H54 (cell line): ENCODE measurements at regions not wholly inside any gene's neighbourhood (a gene's known extent, or its start where the extent isn't known, plus 50 kb on each side); places are given as distances from the start of the nearest gene placed in this dataset.

Source experiments
- DNase-seq: peaks from one replicate; pipeline ENCODE4 v3.0.0; 2011; ENCODE audit warnings: low spot score, mixed read lengths; ENCODE audit not compliant: insufficient read length
- FAIRE-seq: peaks from 3 replicates; lab custom pipeline; 2011; peaks lifted over from hg19 to GRCh38; lab: Jason Lieb, UNC
- POLR2A ChIP-seq: IDR thresholded peaks from 2 replicates; pipeline ENCODE4 v1.6.1; 2011; ENCODE audit warnings: low read depth, mild to moderate bottlenecking, low read length

DNA sequence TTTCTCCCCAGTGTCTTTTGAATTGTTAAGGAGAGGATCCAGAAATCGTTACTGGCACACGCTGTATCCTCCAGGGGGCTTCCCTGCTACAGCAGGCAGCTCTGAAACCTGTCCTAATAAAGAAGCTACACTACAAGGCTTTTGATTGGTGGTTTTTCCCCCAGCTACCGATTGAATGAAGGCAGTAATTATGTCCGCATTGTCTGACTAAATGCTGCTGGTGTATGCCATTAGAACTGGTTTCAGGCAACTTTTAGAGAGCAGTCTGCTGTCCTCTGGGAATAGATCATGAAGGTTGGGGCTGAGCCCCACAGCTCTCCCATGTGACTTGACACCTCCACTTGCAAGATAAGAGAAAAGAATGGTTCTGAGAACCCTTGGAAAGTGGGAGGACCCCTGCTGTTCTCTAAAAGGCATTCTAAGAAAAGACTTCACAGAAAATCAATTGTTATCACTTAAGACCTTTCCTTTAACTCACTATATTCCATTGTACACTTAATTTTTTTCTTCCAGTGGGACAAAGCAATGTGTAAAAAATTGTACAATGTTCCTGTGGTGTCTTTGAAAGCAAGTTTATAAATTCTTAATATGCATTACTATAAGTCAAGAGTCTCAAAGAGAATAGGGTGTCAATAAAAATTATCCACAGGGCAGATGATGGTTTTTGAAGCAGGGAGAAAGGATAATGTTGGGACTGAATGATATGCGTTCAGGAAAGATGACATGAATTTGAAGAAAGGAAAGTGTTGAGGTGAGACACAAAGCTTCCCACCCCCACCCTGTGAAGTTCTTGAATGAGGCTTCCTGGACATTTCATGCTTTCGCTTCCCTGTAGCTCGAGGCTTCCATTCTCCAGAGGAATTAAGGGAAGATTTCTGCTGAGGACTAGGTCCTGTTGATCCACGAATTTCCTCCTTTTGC, 53.0 kb upstream of the DAZL start:
- TF ChIP-seq POLR2A: no peak
- FAIRE-seq: no peak
- no peak for DNase-seq

GRCh38 chr3:16658925-16659793, 53.9 kb upstream of the DAZL start:
- no peak for TF ChIP-seq POLR2A
- no peak for FAIRE-seq
- no peak for DNase-seq

DNA sequence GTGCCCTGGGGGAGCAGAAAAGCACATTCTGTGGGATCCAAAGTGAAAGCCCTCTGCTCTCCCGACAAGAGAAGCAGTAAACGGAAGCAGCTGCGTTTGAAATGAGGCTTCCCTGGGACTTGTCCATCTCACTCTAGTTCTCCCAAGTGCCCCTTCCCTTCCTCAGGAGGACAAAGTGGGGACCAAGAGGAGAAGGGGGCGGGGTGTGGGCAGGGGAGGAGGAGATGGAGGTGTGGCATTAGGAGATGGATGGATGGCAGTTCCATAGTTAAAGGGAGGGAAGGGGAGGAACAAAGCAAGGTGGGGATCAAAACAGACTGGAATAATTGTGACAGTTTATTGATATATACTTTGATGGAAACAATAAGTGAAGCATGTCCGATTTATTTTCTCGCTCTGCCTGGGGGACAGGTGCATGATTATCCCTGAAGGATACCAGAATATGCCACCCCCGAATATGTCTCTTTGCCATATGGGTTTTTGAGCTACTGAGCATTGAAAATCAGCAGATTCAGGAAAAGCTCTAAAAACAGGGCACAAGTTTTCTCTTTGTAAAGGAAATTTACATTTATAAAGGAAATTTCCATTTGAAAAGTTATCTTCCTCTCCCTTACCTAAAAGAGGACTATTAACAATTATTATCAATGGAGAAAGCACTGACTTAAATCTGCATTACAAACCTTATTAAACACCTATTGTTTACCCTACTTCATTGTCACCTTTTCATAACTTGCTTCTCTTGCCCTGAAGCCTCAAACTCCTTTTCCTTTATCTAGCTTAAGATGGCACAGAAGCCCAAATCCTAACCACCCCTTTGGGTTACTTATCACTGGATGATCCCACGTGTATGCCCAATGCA, 58.9 kb upstream of the DAZL start:
- TF ChIP-seq POLR2A: no peak
- DNase-seq: no peak
- FAIRE-seq: no peak

GRCh38 chr3:16665282-16665741, 60.1 kb upstream of the DAZL start:
- TF ChIP-seq POLR2A: no peak
- FAIRE-seq: peak; percentile 45
- DNase-seq: peak; percentile 33

GRCh38 chr3:16666206-16666605, 61.0 kb upstream of the DAZL start:
- DNase-seq: no peak
- no peak for FAIRE-seq
- TF ChIP-seq POLR2A: no peak

DNA sequence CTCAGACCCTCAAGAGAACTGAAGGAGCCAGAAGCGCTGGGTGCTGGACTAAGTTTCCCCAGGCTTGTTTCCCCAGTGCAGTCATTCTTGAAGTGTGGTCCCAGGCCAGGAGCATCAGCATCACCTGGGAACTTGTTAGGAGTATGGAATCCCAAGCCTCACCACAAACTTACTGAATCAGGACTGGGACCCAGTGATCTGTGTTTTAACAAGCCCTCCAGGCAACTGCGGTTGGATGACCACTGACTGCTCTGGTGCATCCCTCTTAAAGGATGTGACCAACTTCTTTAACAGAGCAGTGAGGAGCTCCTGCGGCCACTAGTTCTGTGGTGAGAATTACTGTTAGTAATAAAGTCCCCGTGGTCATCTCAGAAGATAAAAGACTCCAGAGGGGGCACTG, 62.4 kb upstream of the DAZL start:
- no peak for TF ChIP-seq POLR2A
- FAIRE-seq (no peak), DNase-seq (no peak)

DNA sequence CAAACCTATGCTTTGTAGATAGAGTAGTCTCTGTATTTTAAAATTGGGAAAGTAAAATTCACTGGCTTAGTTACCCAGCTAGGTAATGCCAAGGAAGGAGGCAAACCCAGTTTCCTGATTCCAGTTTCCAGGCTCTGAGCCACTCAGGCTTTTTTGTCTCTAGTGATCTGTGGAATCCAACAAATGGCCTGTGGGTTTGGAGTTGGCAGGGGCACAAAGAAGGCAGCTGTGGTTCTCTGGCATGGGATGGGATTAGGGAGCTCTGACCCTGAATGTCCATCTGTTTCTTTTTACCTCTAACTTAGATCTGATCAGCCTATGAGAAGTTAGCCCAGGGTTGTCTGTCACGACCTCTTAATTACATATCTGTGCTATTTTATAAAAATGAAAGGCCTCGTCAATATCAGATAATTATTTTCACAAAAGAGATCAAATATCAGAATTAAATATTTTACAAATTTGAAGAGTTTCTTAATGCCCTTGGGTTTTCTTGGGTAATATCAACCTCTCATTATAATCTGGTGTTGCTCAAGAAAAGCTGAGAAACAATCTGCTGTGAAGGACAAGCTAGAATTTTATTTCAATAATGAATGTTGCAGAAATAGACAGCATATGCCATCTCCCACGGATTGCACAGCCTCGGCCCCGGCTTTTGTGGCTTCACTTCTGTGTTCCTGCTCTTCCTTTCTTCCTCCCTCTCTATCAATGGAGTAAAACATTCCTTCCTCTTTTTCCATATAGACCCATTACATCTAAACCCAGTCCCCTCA, 63.7 kb upstream of the DAZL start:
- FAIRE-seq (no peak), DNase-seq (no peak)
- TF ChIP-seq POLR2A: no peak

GRCh38 chr3:16670191-16670590, 65.0 kb upstream of the DAZL start:
- FAIRE-seq: no peak
- no peak for TF ChIP-seq POLR2A
- DNase-seq: no peak

DNA sequence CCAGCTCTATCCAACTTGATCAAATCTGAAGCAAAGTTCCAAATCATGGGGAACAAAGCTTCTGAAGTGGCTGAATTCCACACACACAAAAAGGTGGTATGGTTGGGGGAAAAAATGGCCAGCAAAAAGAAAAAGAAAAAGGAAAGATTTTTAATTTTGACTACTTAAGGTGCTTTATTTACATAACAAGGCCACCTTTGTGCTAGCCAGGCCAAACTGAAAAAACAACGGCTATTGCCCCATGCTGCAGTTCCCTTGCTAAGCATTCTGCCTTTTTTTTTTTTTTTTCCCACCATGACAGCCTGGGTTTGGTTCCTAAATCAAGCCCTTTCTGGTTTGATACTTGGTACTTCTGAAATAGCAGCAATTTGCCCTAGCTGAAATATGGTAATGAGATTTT, 66.5 kb upstream of the DAZL start:
- FAIRE-seq: no peak
- DNase-seq: no peak

DNA sequence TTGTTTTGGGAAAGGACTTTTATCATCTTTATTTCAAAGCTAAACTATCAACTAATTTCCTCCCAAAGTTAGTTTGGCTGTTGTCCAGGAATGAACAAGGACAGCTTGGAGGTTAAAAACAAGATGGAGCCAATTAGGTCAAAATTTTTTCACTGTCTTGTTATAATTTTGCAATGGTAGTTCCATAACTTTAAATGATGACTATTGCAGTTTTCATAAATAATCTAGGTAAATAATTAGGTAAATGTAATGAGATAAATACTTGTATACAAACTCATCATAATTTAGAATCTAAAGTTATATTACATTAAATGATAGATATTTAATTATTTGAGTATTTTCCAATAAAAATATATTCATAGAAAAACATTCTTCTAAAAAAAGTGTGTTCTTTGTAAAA, 68.3 kb upstream of the DAZL start:
- DNase-seq (no peak), FAIRE-seq (no peak)
- no peak for TF ChIP-seq POLR2A

More for the DNA sequence above, 66.5 kb upstream of the DAZL start:
- TF ChIP-seq POLR2A: no peak

GRCh38 chr3:16675805-16676204, 70.6 kb upstream of the DAZL start:
- FAIRE-seq (no peak), DNase-seq (no peak)
- TF ChIP-seq POLR2A: no peak

DNA sequence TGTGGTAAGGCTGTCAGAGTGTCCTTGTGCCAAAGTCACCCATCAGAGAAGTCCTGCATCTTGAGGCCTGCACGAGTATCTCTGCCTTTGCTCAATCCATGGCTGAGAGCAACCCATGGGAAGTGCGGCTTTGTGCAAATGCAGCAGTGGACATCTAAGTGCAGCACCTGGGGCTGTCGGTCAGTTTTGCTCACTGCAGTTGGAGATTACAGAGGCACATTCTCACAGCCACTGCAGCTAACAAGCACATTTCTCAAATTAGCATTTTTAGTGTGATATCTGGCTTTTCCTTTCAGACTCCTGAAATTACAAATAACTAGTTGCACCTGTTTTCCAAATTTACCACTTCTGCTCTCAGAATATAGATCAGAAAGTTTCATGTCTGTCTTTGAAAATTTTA, 81.5 kb upstream of the DAZL start:
- DNase-seq (no peak), FAIRE-seq (no peak)
- TF ChIP-seq POLR2A: no peak

DNA sequence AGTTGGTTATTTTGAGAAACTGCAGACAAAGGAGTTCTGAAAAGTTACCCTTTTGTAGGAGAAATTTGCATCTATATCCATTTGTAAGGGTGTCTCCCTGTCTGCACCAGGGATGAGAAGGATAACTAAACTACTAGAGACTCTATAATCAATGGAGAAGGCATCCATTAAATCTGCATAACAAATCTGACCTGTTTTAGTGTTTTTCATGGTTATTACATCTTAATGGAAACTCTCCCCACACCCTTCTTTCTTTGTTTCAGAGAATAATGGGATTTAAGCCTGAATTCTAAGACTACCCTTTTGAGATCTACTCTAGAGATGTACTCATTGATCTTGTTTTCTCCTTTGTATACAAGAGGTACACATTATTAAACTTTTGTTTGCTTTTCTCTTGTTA, 82.0 kb upstream of the DAZL start:
- no peak for FAIRE-seq
- no peak for DNase-seq

More for the DNA sequence above, 82.0 kb upstream of the DAZL start:
- TF ChIP-seq POLR2A: no peak
